Omental fat pad (tissue), 3 donors: ENCODE measurements at regions not wholly inside any gene's neighbourhood (a gene's known extent, or its start where the extent isn't known, plus 50 kb on each side); places are given as distances from the start of the nearest gene placed in this dataset.
"Not testable (repeated sequence)": the region's sequence is repeated elsewhere in the genome, so short reads cannot be mapped to it uniquely, and the experiment has no call there.

ENCODE experiments used
- ATAC-seq: fragments of 150-250 bp; one replicate; pipeline ENCODE4 v1.9.1; 2016; ENCODE audit warnings: mild to moderate bottlenecking, moderate library complexity; ENCODE audit not compliant: low FRiP score
- DNase-seq: peaks from one replicate; pipeline ENCODE4 v3.0.0-alpha.2; 2019; ENCODE audit warnings: low spot score
- TF ChIP-seq, protein P1 (sequence below), 3 donors: fragments of 450-650 bp; IDR thresholded peaks; one replicate each; pipeline ENCODE4 v1.5.1; 2016 to 2017; ENCODE audit warnings: antibody characterized with exemption in 3 of 3, mild to moderate bottlenecking in 3 of 3, moderate library complexity in 2 of 3

GRCh38 chr7:7032221-7032620 lies 150.1 kb upstream of the C1GALT1 start:
- TF ChIP-seq, protein P1, sequence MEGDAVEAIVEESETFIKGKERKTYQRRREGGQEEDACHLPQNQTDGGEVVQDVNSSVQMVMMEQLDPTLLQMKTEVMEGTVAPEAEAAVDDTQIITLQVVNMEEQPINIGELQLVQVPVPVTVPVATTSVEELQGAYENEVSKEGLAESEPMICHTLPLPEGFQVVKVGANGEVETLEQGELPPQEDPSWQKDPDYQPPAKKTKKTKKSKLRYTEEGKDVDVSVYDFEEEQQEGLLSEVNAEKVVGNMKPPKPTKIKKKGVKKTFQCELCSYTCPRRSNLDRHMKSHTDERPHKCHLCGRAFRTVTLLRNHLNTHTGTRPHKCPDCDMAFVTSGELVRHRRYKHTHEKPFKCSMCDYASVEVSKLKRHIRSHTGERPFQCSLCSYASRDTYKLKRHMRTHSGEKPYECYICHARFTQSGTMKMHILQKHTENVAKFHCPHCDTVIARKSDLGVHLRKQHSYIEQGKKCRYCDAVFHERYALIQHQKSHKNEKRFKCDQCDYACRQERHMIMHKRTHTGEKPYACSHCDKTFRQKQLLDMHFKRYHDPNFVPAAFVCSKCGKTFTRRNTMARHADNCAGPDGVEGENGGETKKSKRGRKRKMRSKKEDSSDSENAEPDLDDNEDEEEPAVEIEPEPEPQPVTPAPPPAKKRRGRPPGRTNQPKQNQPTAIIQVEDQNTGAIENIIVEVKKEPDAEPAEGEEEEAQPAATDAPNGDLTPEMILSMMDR (IDR thresholded peaks at IDR 0.05) = no peak
- DNase-seq (no peak), ATAC-seq (no peak)

DNA sequence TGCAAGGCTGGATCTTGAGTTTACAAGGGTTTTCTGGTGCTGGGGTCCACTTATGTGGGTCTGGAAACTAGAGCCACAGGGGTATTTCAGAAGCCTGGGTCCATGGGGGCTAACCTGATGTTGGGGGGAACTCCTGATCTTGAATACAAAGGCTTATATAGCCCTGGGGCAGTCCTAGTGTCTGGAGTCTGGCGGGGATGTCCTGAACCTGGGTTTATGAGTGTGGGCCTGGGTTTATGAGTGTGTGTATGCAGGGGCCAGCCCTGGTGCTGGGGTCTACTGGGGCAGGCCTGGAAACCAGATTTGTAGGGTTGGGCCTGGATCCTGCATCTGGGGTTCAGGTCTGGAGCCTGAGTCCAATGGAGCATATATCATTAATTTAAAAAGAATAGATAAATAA lies 146.5 kb upstream of the C1GALT1 start:
- TF ChIP-seq, protein P1 (IDR thresholded peaks at IDR 0.05) = no peak
- no peak for DNase-seq
- no peak for ATAC-seq

DNA sequence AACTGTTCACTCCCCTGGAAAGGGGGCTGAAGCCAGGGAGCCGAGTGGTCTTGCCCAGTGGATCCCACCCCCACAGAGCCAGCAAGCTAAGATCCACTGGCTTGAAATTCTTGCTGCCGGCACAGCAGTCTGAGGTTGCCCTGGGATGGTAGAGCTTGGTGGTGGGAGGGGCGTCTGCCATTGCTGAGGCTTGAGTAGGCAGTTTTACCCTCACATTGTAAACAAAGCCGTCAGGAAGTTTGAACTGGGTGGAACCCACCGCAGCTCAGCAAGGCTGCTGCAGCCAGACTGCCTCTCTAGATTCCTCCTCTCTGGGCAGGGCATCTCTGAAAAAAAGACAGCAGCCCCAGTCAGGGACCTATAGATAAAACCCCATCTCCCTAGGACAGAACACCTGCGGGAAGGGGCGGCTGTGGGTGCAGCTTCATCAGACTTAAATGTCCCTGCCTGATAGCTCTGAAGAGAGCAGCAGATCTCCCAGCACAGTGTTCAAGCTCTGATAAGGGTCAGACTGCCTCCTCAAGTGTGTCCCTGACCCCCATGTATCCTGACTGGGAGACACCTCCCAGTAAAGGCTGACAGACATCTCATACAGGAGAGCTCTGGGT lies 140.0 kb upstream of the C1GALT1 start:
- DNase-seq, ATAC-seq: not testable (repeated sequence)

DNA sequence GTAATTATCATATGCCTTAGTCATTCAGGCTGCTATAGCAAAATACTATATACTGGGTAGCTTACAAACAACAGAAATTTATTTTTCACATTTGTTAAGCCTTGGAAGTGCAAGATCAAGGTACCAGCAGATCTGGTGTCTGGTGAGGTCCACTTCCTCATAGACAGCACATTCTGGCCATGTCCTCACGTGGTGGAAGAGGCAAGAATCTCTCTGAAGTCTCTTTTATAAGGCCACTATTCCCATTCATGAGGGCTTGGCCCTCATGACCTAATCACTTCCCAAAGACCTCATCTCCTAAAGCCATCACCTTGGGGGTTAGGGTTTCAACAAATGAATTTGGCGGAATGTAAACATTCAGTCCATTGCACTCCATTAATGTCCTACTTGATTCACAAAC lies 137.5 kb upstream of the C1GALT1 start:
- no peak for DNase-seq
- TF ChIP-seq, protein P1 (IDR thresholded peaks at IDR 0.05) = no peak
- no peak for ATAC-seq

- ATAC-seq (no peak), DNase-seq (no peak)
- TF ChIP-seq, protein P1 (IDR thresholded peaks at IDR 0.05) = no peak
Observed at GRCh38 chr7:7048213-7048612, 134.1 kb upstream of the C1GALT1 start.

DNA sequence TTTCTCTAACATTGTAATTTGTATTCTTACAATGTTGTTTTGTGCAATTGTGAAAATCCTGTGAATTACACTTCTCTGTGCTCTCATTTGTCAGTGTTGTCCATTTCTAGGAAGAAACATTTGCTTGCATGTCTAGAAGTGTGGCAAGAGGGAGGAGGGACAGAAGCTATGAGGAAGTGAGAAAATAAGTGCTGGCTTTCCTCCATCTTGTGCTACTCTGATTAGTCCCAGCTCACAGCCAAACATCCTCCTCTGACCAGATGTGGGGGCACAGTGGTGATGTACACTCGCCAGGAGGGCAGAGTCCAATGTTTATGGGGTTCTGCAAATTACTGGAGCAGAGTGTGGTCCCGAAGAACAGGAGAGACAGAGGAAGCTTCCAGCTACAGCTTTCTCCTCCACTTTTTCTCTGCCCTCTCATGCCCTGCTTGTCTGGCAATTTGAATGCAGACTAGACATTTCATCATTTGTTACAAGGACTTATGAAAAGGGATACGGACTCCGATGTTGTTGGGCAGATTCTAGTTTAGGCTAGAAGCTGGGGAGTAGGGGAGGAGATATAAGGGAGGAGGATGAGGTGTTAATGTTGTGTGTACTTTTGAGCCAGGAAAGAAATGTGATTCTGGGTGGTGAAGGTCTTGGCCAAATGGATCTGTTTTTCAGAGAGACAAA lies 131.0 kb upstream of the C1GALT1 start:
- DNase-seq (no peak), ATAC-seq (no peak)
- TF ChIP-seq, protein P1 (IDR thresholded peaks at IDR 0.05) = no peak

- TF ChIP-seq, protein P1 (IDR thresholded peaks at IDR 0.05) = no peak
- ATAC-seq = no peak
- DNase-seq = no peak
Observed at GRCh38 chr7:7054252-7054830, 128.0 kb upstream of the C1GALT1 start.
